ENCODE measurements at regions not wholly inside any gene's neighbourhood (a gene's known extent, or its start where the extent isn't known, plus 50 kb on each side); places are given as distances from the start of the nearest gene placed in this dataset.
A peak's percentile ranks its signal among the peaks of the same experiment; 100 is the strongest.
"Not testable (repeated sequence)": the region's sequence is repeated elsewhere in the genome, so short reads cannot be mapped to it uniquely, and the experiment has no call there.

- TF ChIP-seq, protein P1, sequence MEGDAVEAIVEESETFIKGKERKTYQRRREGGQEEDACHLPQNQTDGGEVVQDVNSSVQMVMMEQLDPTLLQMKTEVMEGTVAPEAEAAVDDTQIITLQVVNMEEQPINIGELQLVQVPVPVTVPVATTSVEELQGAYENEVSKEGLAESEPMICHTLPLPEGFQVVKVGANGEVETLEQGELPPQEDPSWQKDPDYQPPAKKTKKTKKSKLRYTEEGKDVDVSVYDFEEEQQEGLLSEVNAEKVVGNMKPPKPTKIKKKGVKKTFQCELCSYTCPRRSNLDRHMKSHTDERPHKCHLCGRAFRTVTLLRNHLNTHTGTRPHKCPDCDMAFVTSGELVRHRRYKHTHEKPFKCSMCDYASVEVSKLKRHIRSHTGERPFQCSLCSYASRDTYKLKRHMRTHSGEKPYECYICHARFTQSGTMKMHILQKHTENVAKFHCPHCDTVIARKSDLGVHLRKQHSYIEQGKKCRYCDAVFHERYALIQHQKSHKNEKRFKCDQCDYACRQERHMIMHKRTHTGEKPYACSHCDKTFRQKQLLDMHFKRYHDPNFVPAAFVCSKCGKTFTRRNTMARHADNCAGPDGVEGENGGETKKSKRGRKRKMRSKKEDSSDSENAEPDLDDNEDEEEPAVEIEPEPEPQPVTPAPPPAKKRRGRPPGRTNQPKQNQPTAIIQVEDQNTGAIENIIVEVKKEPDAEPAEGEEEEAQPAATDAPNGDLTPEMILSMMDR (IDR thresholded peaks at IDR 0.05; ENCODE audit: insufficient read depth, low read depth, low read length) = peak; percentile 8
- not testable (repeated sequence) for TF ChIP-seq EZH2 (IDR thresholded peaks at IDR 0.05; ENCODE audit: insufficient read depth, low read length)
Measured at GRCh38 chr14:106717544-106717943, 1191.2 kb downstream of the TMEM121 start.
